BLaER1 treated with 17β-estradiol and CSF1 and Interleukin-3, amounts not matched to agents 10 nM and 100 nM (cell line): ENCODE measurements at regions not wholly inside any gene's neighbourhood (a gene's known extent, or its start where the extent isn't known, plus 50 kb on each side); places are given as distances from the start of the nearest gene placed in this dataset.
A peak's percentile ranks its signal among the peaks of the same experiment; 100 is the strongest.
"Not testable (repeated sequence)": the region's sequence is repeated elsewhere in the genome, so short reads cannot be mapped to it uniquely, and the experiment has no call there.

Source experiments
- H3K27ac ChIP-seq, 11 experiments: shearing (Covaris generic); formaldehyde crosslinking; 2 replicates each; pipeline ENCODE4 v1.8.1; 2022
- H3K27me3 ChIP-seq, 11 experiments: shearing (Covaris generic); formaldehyde crosslinking; 2 replicates each; pipeline ENCODE4 v1.8.1; 2022
- H3K36me3 ChIP-seq, 11 experiments: shearing (Covaris generic); formaldehyde crosslinking; 2 replicates each; pipeline ENCODE4 v1.8.1; 2022
- H3K4me1 ChIP-seq, 10 experiments: shearing (Covaris generic); formaldehyde crosslinking; 2 replicates each; pipeline ENCODE4 v1.8.1; 2022
- H3K4me2 ChIP-seq, 11 experiments: shearing (Covaris generic); formaldehyde crosslinking; 2 replicates each; pipeline ENCODE4 v1.8.1; 2022
- H3K4me3 ChIP-seq, 10 experiments: shearing (Covaris generic); formaldehyde crosslinking; 2 replicates each; pipeline ENCODE4 v1.8.1; 2022
- H3K9ac ChIP-seq, 11 experiments: shearing (Covaris generic); formaldehyde crosslinking; 2 replicates each; pipeline ENCODE4 v1.8.1; 2022
- H3K9me3 ChIP-seq, 11 experiments: shearing (Covaris generic); formaldehyde crosslinking; replicated peaks in 1 of 11; 2 replicates each; pipeline ENCODE4 v1.8.1; 2022
- H4K20me1 ChIP-seq, 11 experiments: shearing (Covaris generic); formaldehyde crosslinking; 2 replicates each; pipeline ENCODE4 v1.8.1; 2022
- Cebpa-rat ChIP-seq, 11 experiments: shearing (Covaris generic); IDR thresholded peaks; 2 replicates each; pipeline ENCODE4 v1.8.1; 2022

DNA sequence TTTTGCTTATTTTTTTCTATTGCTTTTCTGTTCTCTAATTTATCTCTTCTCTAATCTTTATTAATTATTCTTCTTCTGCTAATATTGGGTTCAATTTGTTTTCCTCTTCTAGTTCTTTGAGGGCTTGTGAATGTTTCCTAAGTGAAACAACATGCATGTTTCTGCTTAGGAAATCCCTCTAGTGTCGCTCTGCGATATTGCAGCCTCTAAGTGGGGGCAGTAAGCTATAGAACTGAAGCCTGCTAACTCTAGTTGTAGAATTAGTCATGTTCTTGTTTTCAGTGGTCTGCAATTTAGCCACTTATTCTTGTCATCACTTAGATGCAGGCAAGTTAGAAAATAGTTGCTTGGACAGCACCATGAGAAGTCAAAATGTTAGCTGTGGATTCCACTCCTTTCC lies 222.6 kb downstream of the SPIN4 start:
- H3K36me3 ChIP-seq = no peaks in the 10 kb centered on the region
- no peak overlapping the region for H3K4me3 ChIP-seq
- no peak for TF ChIP-seq Cebpa-rat (IDR thresholded peaks at IDR 0.05)
- H4K20me1 ChIP-seq = no peaks in the 10 kb centered on the region
- peaks cover 0 to 9% (median 3%) of the 10 kb centered on the region in 11 experiments; a peak in 10 of 22 replicates for H3K9me3 ChIP-seq
- no peak overlapping the region for H3K9ac ChIP-seq
- H3K4me1 ChIP-seq = no peaks in the 10 kb centered on the region
- no peak overlapping the region for H3K4me2 ChIP-seq
- H3K27me3 ChIP-seq = no peaks in the 10 kb centered on the region
- H3K27ac ChIP-seq = no peak overlapping the region

DNA sequence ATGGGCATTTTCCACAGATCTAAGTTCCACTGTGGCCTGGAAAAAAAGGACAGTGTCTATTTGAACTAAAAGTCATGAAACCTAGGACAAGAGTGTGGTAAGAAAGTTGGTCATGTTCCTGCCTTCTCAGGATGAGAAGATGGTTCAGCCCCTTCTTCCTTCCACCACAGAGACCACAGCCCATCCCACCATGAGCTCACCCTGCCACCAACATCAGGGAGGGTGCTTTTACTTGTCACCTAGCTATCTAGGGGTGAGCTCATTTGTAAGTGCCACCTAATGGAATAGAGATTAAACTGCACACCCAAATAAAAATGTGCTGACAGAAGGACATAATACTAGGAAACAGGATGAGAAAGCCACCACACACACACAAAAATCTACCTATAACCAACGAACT lies 235.9 kb downstream of the SPIN4 start:
- H4K20me1 ChIP-seq = no peaks in the 10 kb centered on the region
- no peak for TF ChIP-seq Cebpa-rat (IDR thresholded peaks at IDR 0.05)
- no peak overlapping the region for H3K27ac ChIP-seq
- no peak overlapping the region for H3K4me3 ChIP-seq
- no peaks in the 10 kb centered on the region for H3K36me3 ChIP-seq
- H3K4me2 ChIP-seq = no peak overlapping the region
- H3K27me3 ChIP-seq = no peaks in the 10 kb centered on the region
- H3K9me3 ChIP-seq = 0 out of 22 replicates have a peak, but pooled peaks cover 0 to 3% (median 0%) of the 10 kb centered on the region in 11 experiments
- H3K9ac ChIP-seq = no peak overlapping the region
- no peaks in the 10 kb centered on the region for H3K4me1 ChIP-seq

DNA sequence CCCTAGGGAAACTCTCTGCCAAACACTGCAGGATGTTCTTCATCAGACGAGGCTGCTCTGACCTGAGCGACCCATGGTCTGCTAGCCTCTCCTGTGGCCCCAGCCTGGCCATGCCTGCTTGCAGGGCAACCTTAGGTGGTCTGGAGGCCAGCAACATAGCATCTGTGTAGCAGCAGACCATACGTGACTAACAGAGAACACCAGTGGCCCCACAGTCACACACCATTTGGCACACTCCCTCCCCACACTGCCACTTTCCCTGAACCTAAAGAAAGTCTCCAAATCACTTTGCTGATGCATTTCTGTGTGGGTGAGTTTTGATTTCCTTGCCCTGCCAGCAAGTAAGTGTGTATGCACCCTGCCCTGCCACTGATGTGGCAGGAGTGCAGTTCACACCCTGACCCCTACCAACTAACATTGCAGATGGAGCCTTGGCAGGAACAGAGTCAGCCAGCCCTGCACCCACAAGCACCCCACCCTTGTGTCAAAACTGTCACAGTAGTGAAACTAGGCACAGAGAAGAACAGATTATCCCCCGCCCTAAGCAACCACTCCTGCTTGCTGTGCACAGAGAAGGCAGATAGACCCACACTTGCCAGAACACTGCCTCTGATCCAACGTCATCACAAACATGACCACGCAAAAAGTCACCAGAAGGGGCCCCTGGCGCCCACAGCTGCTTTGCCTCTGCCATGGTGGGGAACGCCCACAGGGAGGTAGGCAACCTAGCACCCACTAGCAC lies 249.1 kb downstream of the SPIN4 start:
- Histone ChIP-seq H3K36me3 (no peaks in the 10 kb centered on the region), H3K27ac (no peak overlapping the region), H3K9me3 (peaks cover 4 to 29% (median 17%) of the 10 kb centered on the region in 11 experiments; a peak in 14 of 22 replicates), H3K4me1 (peaks cover 0 to 11% (median 0%) of the 10 kb centered on the region in 10 experiments; a peak in 4 of 20 replicates), H3K4me3 (no peak overlapping the region), H3K27me3 (no peaks in the 10 kb centered on the region), H3K4me2 (no peak overlapping the region), H4K20me1 (no peaks in the 10 kb centered on the region), H3K9ac (no peak overlapping the region)
- no peak for TF ChIP-seq Cebpa-rat (IDR thresholded peaks at IDR 0.05)

DNA sequence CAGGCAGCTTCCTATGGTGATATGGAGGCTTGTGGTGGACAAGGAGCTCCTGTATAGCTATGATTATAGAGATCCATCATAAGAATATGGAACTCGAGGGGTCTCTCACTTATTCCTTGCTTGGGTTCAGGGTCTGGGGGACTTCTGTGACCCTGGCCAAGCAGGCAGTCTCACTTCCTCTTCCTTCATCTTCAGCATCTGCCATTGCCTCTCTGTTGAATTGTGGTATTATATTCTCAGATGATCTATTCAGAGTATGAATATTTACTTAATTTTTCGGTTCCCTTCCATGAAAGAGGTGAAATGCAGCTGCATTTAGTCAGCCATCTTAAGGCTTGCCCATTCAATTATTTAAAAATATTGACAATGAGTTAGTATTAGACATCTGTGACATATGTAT lies 292.9 kb downstream of the SPIN4 start:
- Histone ChIP-seq H3K9me3 (peaks cover 4 to 13% (median 6%) of the 10 kb centered on the region in 11 experiments; a peak in 12 of 22 replicates), H3K4me1 (no peaks in the 10 kb centered on the region), H3K9ac (no peak overlapping the region), H3K4me2 (no peak overlapping the region), H4K20me1 (no peaks in the 10 kb centered on the region), H3K27ac (no peak overlapping the region), H3K4me3 (no peak overlapping the region), H3K36me3 (no peaks in the 10 kb centered on the region), H3K27me3 (no peaks in the 10 kb centered on the region)
- TF ChIP-seq Cebpa-rat (IDR thresholded peaks at IDR 0.05) = no peak

DNA sequence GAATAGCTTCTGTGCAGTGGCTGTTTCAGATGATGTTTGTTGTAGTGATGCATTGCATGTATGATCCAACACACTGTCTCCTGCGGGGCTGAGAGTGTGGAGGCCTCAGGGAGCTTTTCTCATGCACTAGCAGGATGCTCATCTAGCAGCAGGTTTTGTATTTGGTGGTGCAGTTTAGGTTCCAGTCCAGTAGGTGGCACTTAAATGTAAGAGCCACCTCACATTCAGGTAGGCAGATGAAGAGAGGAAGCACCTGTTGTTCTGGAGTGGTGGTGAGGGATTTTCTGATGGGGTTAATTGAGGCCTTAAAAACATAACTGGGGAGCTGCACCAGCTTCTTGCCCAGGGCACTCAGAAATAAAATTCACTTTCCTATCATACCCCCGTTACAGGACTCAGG lies 300.9 kb downstream of the SPIN4 start:
- no peak for TF ChIP-seq Cebpa-rat (IDR thresholded peaks at IDR 0.05)
- Histone ChIP-seq H3K4me3 (no peak overlapping the region), H3K4me1 (peaks cover 0 to 6% (median 0%) of the 10 kb centered on the region in 10 experiments; a peak in 1 of 20 replicates), H3K27ac (no peak overlapping the region), H3K36me3 (no peaks in the 10 kb centered on the region), H3K27me3 (no peaks in the 10 kb centered on the region), H4K20me1 (no peaks in the 10 kb centered on the region), H3K9me3 (no peaks in the 10 kb centered on the region), H3K9ac (no peak overlapping the region), H3K4me2 (0 out of 22 replicates have a peak overlapping the region, but pooled peaks of 1 of the 11 experiments have one; percentile 16)

DNA sequence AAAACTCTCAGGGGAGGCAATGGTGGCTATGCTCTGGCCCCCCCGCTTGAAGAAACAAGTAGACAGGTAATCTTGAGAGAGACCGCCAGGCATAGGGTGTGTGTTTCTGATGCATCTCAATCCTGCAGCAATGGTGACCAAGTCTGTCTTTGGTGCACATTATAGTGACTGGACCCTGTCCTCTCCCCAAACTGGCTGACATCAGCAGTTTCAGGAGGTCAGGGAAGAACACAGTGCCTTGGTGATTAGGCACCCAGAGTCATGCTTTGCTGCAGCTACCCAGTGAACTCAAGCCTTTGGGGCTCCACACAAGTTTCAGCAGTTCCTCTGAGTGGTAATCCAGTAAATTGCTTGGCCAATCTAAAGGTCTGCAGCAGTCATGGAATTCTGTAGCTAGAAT lies 318.3 kb downstream of the SPIN4 start:
- peaks cover 0 to 11% (median 4%) of the 10 kb centered on the region in 11 experiments; a peak in 8 of 22 replicates for H3K9me3 ChIP-seq
- no peak overlapping the region for H3K4me3 ChIP-seq
- no peak overlapping the region for H3K9ac ChIP-seq
- H3K36me3 ChIP-seq = no peaks in the 10 kb centered on the region
- no peak overlapping the region for H3K27ac ChIP-seq
- no peak for TF ChIP-seq Cebpa-rat (IDR thresholded peaks at IDR 0.05)
- H3K27me3 ChIP-seq = no peaks in the 10 kb centered on the region
- H3K4me2 ChIP-seq = no peak overlapping the region
- no peaks in the 10 kb centered on the region for H4K20me1 ChIP-seq
- H3K4me1 ChIP-seq = no peaks in the 10 kb centered on the region

DNA sequence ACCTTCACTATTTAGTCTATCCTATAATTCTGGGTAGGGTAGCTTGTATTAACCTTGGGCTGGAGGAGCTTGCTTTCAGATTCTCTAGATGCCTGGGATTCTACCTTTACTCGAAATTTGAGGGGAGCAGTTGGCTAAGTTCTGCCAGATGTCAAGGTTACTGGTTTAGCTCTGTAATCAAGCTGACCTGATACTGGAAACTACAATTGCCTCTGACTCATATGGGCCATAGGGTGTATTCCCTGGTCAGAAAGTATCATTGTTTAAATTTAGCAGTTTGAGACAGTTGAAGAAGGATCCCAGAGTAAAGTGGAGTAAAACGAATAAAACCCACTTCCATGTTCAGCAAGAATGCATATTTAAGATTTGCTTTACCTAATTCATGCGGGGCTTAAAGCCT lies 337.6 kb downstream of the SPIN4 start:
- H3K27ac ChIP-seq = no peak overlapping the region
- no peaks in the 10 kb centered on the region for H3K36me3 ChIP-seq
- H3K27me3 ChIP-seq = no peaks in the 10 kb centered on the region
- H3K4me2 ChIP-seq = no peak overlapping the region
- no peak for TF ChIP-seq Cebpa-rat (IDR thresholded peaks at IDR 0.05)
- no peaks in the 10 kb centered on the region for H3K4me1 ChIP-seq
- H3K4me3 ChIP-seq = no peak overlapping the region
- peaks cover 6 to 20% (median 11%) of the 10 kb centered on the region in 11 experiments; a peak in 15 of 22 replicates for H3K9me3 ChIP-seq
- no peak overlapping the region for H3K9ac ChIP-seq
- H4K20me1 ChIP-seq = no peaks in the 10 kb centered on the region

DNA sequence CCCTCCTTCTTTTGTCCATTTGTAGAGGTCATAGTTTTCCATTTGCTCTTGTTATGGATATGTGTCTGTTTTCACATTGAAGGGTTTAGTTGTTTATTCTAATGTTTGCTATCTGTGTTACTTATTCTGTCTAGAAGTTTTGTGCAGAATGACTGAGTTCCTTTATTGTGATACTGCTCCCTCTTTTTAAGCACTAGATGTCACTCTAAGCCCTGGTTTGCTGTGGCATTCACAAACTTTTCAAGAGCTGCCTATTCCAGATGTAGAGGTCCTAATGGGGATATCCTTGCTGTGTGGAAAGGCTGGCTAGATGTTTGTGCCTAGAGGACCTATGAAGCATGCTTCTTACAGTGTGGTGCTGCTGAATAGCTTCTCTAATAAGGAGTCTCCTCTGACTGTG lies 338.6 kb downstream of the SPIN4 start:
- no peak for TF ChIP-seq Cebpa-rat (IDR thresholded peaks at IDR 0.05)
- H3K9me3 ChIP-seq = peaks cover 6 to 16% (median 11%) of the 10 kb centered on the region in 11 experiments; a peak in 15 of 22 replicates
- no peaks in the 10 kb centered on the region for H3K4me1 ChIP-seq
- no peaks in the 10 kb centered on the region for H3K36me3 ChIP-seq
- no peaks in the 10 kb centered on the region for H3K27me3 ChIP-seq
- no peak overlapping the region for H3K9ac ChIP-seq
- H4K20me1 ChIP-seq = no peaks in the 10 kb centered on the region
- H3K4me3 ChIP-seq = no peak overlapping the region
- no peak overlapping the region for H3K4me2 ChIP-seq
- H3K27ac ChIP-seq = no peak overlapping the region

DNA sequence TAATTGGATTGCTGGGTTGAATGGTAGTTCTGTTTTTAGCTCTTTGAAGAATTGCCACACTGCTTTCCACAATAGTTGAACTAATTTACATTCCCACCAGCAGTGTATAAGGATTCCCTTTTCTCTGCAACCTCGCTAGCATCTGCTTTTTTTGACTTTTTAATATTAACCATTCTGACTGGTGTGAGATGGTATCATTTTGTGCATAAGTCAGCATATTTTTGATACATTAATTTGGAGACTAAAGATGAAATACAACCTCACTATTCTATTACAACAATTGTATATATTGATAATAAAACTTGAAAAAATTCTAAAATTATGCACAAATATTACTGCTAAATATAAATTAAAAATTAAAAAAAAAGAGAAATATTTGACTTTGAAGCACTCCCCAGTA lies 350.9 kb downstream of the SPIN4 start:
- H3K27me3 ChIP-seq, H3K27ac ChIP-seq, H3K4me1 ChIP-seq, H3K4me2 ChIP-seq, H4K20me1 ChIP-seq, H3K36me3 ChIP-seq, H3K4me3 ChIP-seq, H3K9ac ChIP-seq, H3K9me3 ChIP-seq: not testable (repeated sequence)
